Activated CD4-positive, alpha-beta T cell treated with anti-CD3 and anti-CD28 coated beads, Interleukin-2, Interleukin-6, amounts not matched to agents 100 ng/mL and 50 ng/mL, durations not matched to agents 16 hours and 8 hours (primary cell): ENCODE measurements at regions not wholly inside any gene's neighbourhood (a gene's known extent, or its start where the extent isn't known, plus 50 kb on each side); places are given as distances from the start of the nearest gene placed in this dataset.

Experiments used
- DNase-seq: peaks from one replicate; pipeline ENCODE4 v3.0.0-alpha.2; 2020

- DNase-seq = no peak
Measured at GRCh38 chr5:39867923-39868322, 443.1 kb upstream of the DAB2 start.

DNA sequence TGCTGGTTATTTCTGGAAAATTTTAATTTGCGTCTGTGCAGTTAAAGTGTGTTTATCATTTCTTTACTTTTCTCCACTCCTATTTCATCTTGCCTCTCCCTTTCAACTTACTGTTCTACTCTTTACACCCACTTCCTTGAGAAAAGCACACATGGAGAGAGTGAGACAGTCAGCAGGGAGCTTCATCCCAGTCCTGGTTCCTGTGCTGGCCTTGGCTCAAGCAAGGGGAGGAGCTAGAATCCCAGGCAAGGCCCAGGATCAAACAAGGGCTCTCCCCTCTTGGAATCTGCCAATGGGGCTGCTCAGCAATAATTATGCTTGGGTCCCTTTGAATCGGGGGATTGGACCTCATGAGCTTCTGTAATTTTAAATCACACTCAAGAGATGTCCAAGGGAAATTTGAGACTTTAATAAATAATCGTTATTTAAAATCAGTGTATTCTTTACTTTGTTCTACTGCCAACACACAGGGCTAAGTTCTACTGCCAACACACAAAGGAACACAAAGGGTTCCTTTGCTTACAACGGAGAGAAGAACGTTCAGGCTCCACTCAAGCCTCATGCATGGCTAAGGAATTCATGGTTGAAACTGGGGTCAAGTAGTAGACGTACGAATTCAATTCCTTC, 439.3 kb upstream of the DAB2 start:
- DNase-seq = no peak

- DNase-seq = no peak
Measured at GRCh38 chr5:39857041-39857440, 432.3 kb upstream of the DAB2 start.

DNA sequence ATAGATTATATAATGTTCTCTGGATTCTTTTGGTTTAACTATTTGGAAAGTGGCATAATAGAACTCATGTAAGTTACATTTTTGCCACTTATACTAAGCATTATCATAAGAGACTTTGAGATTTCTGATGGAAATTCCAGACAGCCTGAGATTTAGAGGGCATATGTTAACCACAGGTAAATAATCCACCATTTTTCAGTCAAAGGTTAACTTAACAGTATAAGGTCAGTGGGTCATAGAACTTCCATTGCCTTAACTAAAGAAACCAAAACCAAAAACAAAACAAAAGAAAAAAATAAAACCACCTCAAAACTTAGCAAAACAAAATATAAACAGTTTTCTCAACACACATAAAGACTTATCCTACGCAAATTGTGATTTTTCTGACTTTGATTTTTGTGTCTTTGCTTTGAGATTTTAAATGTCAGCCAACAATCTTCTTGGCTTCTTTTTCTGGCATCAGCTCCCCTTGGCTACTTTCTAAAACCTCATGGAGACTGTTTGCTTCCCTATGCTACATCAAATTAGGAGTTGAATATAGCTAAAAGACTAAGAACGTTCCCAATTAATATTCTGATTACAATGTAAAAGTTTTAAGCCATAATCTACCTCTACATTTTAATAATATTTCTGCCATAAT, 430.1 kb upstream of the DAB2 start:
- no peak for DNase-seq

DNA sequence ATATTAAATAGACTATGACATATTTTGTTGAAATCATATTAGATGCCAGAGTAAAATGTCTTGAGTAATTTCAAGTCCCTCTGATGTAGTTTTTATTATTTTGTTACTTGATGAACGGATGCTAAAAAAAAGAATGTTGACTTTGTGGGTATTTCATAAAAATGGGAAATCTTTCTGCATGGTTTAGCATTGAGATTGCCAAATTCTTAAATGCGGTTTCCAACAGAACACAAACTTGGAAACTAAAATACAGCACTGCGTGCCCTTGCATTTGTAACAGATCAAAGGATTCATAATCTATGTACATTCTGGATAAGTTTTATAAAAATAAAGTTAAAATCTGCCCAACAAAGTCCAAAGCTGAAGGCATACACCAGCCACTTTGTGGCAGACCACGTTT, 425.5 kb upstream of the DAB2 start:
- DNase-seq = no peak

- DNase-seq = no peak
Measured at GRCh38 chr5:39846144-39846543, 421.4 kb upstream of the DAB2 start.

DNA sequence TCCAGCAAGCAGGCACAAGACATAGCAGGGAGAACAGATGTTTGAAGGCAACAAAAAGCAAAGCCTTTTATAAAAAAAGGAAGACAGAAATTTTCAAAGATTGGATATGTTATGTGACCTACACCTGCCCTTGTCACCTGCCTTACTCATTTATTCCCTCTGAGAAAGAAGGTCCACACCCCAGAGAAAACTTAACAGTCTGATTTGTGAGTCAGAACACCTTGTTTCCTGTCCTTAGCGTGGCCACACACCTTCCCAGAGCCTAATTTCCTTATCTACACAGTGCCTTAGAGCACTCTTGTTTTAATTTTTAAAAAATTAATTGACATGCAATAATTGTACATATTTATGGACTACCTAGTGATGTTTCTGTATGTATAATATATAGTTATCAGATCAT, 419.0 kb upstream of the DAB2 start:
- no peak for DNase-seq

- no peak for DNase-seq
Measured at GRCh38 chr5:39835371-39835770, 410.6 kb upstream of the DAB2 start.

GRCh38 chr5:39829441-39829840, 404.7 kb upstream of the DAB2 start:
- DNase-seq = no peak

- DNase-seq = no peak
Measured at GRCh38 chr5:39826051-39826450, 401.3 kb upstream of the DAB2 start.

GRCh38 chr5:39825301-39825700, 400.5 kb upstream of the DAB2 start:
- no peak for DNase-seq

- DNase-seq = no peak
Measured at GRCh38 chr5:39822020-39822419, 397.2 kb upstream of the DAB2 start.

DNA sequence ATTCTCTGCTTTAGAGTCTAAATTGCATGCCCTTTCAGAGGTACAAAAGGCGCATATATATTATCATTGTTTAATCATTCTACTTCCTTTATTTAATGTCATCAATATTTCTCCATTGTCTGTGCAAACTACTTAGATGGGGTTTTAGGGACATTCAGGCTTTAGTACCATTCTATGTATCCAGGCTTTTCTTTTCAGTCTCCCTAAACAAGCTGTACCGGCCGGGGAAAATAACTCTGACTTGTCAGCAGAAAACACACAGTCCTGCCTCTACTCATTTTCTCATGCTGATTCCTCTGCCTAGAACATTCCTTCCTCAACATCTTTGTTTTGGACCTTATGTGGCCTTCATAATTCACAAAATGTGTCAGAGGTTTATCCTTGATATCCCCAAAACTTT, 392.1 kb upstream of the DAB2 start:
- no peak for DNase-seq

DNA sequence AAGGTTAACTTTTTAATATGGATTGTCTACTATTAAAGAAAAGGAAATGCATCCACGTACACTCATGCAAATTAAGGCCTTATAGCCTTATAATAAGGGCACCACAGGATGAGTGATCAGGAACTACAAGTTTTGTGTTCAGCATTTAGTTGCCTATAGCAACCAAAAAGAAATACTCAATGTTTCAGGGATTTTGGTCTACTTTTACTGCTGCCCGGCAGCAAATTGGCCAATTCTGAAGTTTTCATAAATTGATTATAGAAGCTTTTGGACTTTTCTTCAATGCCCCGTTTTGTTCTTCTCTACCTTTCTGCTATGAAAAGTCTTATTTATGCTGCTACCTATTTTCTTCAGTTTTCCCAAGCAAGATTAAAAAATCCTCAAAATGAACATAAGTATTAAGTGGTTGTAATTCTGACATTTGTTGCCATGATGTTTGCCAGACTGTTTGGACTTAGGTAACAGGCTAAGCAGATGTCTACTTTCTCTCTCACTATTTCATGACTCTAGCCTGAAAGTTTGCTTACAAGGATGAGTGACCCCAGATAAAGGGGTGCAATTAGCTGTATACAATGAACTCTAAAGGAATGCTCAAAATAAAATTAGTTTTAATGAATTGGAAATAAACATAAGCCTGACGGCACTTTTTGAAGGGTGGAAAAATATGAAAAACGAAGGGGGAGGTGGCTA, 391.5 kb upstream of the DAB2 start:
- DNase-seq = no peak

DNA sequence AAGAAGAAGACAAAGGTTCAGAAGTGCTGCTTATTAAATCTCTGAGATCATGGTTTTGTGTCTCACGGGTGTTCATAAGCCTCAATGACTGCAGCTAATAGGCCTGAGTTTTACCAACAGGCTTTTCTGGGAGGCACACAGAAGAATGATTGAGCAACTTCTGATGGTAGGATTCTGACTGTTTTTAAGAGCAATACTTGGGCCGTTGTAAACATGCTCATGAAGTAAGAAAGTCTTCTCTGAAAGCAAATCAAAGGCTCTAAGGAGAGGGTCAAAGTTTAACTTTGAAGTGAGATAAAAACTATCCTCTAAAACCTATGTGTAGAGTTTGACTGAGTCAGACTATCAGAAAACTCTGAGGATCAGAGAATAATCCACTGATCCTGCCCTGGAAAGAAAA, 390.9 kb upstream of the DAB2 start:
- no peak for DNase-seq

DNA sequence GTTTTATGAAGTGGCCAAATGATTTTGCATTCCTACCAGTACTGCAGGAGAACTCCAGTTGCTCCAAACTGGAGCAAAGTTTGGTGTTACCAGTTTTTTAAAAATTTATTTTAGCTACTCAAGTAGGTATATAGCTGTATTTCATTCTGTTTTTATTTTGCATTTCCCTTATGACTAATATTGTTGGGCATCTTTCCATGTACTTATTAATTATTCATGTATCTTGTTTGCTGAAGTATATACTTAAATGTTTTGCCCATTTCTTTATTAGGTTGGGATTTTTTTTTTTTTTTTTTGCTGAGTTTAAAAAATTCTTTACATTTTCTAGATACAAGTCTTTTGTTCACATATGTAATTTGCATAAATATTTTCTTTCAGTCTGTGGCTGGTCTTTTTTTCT, 386.6 kb upstream of the DAB2 start:
- DNase-seq = no peak

DNA sequence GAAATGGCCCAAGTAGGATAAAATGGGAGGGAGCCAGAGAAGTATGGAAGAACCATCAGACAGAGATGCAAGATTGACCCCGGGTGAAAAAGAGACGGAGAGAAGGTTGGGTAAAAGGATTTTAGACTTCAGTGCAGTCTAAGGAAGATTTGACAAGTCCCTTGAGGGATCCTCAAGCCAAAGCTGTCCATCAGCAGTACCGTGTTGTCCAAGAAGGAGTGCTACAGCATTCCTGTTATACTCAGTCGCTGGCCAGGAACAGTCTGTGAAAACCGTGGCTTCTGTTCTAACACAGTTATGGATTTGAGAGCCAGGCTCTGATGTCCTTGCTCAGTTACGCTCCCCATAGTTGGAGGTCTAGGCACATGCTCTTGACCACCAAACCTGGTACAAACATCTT, 383.9 kb upstream of the DAB2 start:
- no peak for DNase-seq

GRCh38 chr5:39801306-39801705, 376.5 kb upstream of the DAB2 start:
- DNase-seq = no peak

DNA sequence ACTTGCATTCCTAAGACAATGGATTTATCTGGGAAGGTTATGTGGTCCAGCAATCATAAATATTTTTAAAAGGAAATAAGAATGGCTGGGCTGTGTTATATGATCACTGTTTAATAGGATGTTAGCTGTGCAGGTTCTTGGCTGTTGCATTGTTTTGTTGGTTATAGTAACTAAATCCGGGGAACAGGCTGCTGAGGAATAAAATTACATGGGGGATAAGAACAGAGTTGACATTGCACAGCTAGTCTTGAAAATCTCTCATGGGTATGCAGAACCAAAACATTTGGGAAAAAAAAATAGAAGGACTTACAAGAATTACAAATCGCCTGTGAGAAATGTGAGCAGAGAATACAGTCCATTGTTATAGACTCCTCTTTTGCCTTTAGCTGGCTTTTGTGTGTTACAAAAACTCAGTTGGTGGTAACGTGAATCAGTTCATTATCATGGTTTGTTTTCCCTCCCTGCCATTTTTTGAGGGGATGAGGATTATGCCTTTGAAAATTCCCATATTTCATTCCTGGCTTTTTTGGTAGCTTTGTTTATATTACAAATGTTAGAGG, 375.3 kb upstream of the DAB2 start:
- DNase-seq = no peak

DNA sequence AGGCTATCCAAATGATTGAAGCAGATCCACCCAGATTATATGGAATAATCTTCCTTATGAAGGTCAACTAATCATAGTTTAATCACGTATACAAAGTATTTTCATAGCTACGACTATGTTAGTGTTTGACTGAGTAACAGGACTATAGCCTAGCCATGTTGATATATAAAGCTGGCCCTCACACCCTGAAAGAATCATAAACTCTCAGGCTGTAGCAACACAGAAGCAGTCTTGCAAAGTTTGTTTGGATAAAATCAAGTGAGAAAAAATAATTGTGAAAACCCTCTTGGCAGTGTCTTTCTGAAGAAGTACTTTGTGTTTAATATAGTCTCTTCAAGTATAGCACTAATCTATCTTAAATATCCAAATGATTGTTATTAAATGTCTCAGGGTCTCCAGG, 374.5 kb upstream of the DAB2 start:
- DNase-seq = no peak

DNA sequence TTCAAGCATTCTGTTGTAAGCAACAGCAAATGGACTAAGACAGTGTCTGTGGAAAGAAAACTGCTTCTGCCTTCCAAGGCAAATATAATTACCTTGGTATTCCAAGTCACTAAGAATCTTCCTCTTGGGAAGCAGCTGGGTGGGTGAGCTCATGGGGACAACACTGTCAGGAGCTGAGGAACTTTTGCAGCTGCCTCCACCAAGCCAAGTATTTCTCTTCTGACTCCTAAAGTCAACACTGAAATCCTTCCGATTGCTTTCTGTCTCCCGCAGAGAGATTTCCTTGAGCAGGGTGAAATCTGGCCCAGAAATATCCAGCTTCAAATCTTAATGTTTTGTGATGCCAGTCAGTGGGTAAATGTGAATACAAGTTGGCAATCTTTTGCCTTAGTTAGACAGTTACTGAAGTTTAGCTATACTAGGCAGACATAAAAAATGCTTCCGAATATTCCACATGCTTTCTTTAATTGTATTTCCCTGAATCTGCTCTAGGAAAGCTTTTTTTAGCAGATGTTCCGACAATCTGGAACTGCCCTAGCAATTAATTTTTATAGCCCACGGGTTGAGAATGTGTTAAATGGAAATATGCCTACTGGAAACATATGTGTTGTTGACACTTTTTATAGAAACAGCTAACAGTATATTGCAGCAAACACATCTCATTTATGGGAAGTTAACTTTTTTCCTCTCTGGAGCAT, 369.9 kb upstream of the DAB2 start:
- no peak for DNase-seq

- no peak for DNase-seq
Measured at GRCh38 chr5:39785410-39785809, 360.6 kb upstream of the DAB2 start.

GRCh38 chr5:39783756-39784421, 359.1 kb upstream of the DAB2 start:
- DNase-seq = peak; percentile 24
